Bronchial epithelial cell (primary cell): ENCODE measurements at regions not wholly inside any gene's neighbourhood (a gene's known extent, or its start where the extent isn't known, plus 50 kb on each side); places are given as distances from the start of the nearest gene placed in this dataset.

Experiments
- DNase-seq: peaks from one replicate; pipeline ENCODE4 v3.0.0-alpha.2; 2010; ENCODE audit warnings: low read depth
- FAIRE-seq: peaks from 2 replicates; lab custom pipeline; 2011; peaks lifted over from hg19 to GRCh38; lab: Jason Lieb, UNC
- H3K27me3 ChIP-seq: 2 replicates; pipeline ENCODE4 v1.5.1; 2011; ENCODE audit warnings: low read length; ENCODE audit not compliant: control insufficient read depth, insufficient read depth
- H3K36me3 ChIP-seq: 2 replicates; pipeline ENCODE4 v1.5.1; 2011; ENCODE audit warnings: low read length; ENCODE audit not compliant: control insufficient read depth, insufficient read depth
- H3K4me3 ChIP-seq: 2 replicates; pipeline ENCODE4 v1.5.1; 2011; ENCODE audit warnings: mild to moderate bottlenecking, low read depth, low read length, control low read depth
- CTCF ChIP-seq: IDR thresholded peaks from 2 replicates; pipeline ENCODE4 v1.5.1; 2011; ENCODE audit warnings: mild to moderate bottlenecking, moderate library complexity, low read length, control low read depth, inconsistent platforms; ENCODE audit not compliant: insufficient read depth, severe bottlenecking

GRCh38 chr2:14915983-14916382 is 283.5 kb downstream of the LRATD1 start:
- FAIRE-seq, result no peak
- H3K4me3 ChIP-seq, result no peak overlapping the region
- TF ChIP-seq CTCF, result no peak
- peaks cover 1% of the 10 kb centered on the region for H3K27me3 ChIP-seq
- no peak for DNase-seq
- H3K36me3 ChIP-seq, result no peaks in the 10 kb centered on the region

GRCh38 chr2:14923820-14924580 is 291.5 kb downstream of the LRATD1 start:
- H3K4me3 ChIP-seq, result no peak overlapping the region
- FAIRE-seq (no peak), DNase-seq (no peak)
- H3K27me3 ChIP-seq, result no peaks in the 10 kb centered on the region
- TF ChIP-seq CTCF, result no peak
- no peaks in the 10 kb centered on the region for H3K36me3 ChIP-seq

- FAIRE-seq (no peak), DNase-seq (no peak)
- no peak for TF ChIP-seq CTCF
- H3K36me3 ChIP-seq, result no peaks in the 10 kb centered on the region
- H3K27me3 ChIP-seq, result no peaks in the 10 kb centered on the region
- H3K4me3 ChIP-seq, result no peak overlapping the region
Measured at GRCh38 chr2:14925471-14925870, 293.0 kb downstream of the LRATD1 start.

- Histone ChIP-seq H3K36me3 (no peaks in the 10 kb centered on the region), H3K27me3 (no peaks in the 10 kb centered on the region), H3K4me3 (no peak overlapping the region)
- DNase-seq, result no peak
- TF ChIP-seq CTCF, result no peak
- FAIRE-seq, result no peak
Measured at GRCh38 chr2:14927021-14927564, 294.6 kb downstream of the LRATD1 start.

GRCh38 chr2:14928056-14928455 is 295.5 kb downstream of the LRATD1 start:
- no peak for TF ChIP-seq CTCF
- Histone ChIP-seq H3K27me3 (no peaks in the 10 kb centered on the region), H3K4me3 (no peak overlapping the region), H3K36me3 (no peaks in the 10 kb centered on the region)
- DNase-seq (no peak), FAIRE-seq (no peak)
